PFSK-1 (cell line): ENCODE measurements at regions not wholly inside any gene's neighbourhood (a gene's known extent, or its start where the extent isn't known, plus 50 kb on each side); places are given as distances from the start of the nearest gene placed in this dataset.

ENCODE experiments used
- FOXP2 ChIP-seq: optimal IDR thresholded peaks from 2 replicates; pipeline ENCODE3; 2011; ENCODE audit warnings: borderline replicate concordance, control low read depth, inconsistent platforms; ENCODE audit not compliant: insufficient read depth; ENCODE audit errors: extremely low read length, extremely low read depth
- POLR2AphosphoS5 ChIP-seq: IDR thresholded peaks from 2 replicates; pipeline ENCODE4 v1.6.1; 2012; ENCODE audit warnings: low read depth, mild to moderate bottlenecking, control low read depth, low read length, moderate library complexity
- REST ChIP-seq, 2 experiments: IDR thresholded peaks; 2 replicates each; pipeline versions ENCODE4 v1.6.1 to v1.8.0; 2011 to 2012; ENCODE audit warnings: low read depth in 2 of 2, low read length in 2 of 2, control low read depth in 1 of 2, inconsistent platforms in 1 of 2, mild to moderate bottlenecking in 1 of 2, moderate library complexity in 1 of 2; ENCODE audit not compliant: insufficient read depth in 1 of 2
- SIN3A ChIP-seq: IDR thresholded peaks from 2 replicates; pipeline ENCODE4 v1.6.1; 2012; ENCODE audit warnings: mild to moderate bottlenecking, low read length, moderate library complexity, borderline replicate concordance; ENCODE audit not compliant: insufficient read depth
- TAF1 ChIP-seq: IDR thresholded peaks from 2 replicates; pipeline ENCODE4 v1.6.1; 2012; ENCODE audit warnings: low read length, control low read depth, borderline replicate concordance; ENCODE audit not compliant: insufficient read depth

- TF ChIP-seq SIN3A (no peak), REST (IDR thresholded peaks at IDR 0.05; ENCODE audit: insufficient read depth in 1 of 2, low read depth in 2 of 2, low read length in 2 of 2) (no peak), FOXP2 (no peak), POLR2AphosphoS5 (no peak), TAF1 (no peak)
These were observed 244.8 kb downstream of the TSHZ3 start for GRCh38 chr19:31104451-31104850.

- no peak for TF ChIP-seq POLR2AphosphoS5
- TF ChIP-seq REST (IDR thresholded peaks at IDR 0.05; ENCODE audit: insufficient read depth in 1 of 2, low read depth in 2 of 2, low read length in 2 of 2), result no peak
- no peak for TF ChIP-seq SIN3A
- no peak for TF ChIP-seq FOXP2
- no peak for TF ChIP-seq TAF1
These were observed 246.0 kb downstream of the TSHZ3 start for GRCh38 chr19:31103228-31103627.

GRCh38 chr19:31102674-31103073 lies 246.6 kb downstream of the TSHZ3 start:
- TF ChIP-seq TAF1 (no peak), POLR2AphosphoS5 (no peak), REST (IDR thresholded peaks at IDR 0.05; ENCODE audit: insufficient read depth in 1 of 2, low read depth in 2 of 2, low read length in 2 of 2) (no peak), SIN3A (no peak), FOXP2 (no peak)

- TF ChIP-seq SIN3A (no peak), REST (IDR thresholded peaks at IDR 0.05; ENCODE audit: insufficient read depth in 1 of 2, low read depth in 2 of 2, low read length in 2 of 2) (no peak), POLR2AphosphoS5 (no peak)
These were observed 248.3 kb downstream of the TSHZ3 start for GRCh38 chr19:31100981-31101380.

GRCh38 chr19:31100206-31100590 lies 249.0 kb downstream of the TSHZ3 start:
- TF ChIP-seq SIN3A (no peak), POLR2AphosphoS5 (no peak), REST (IDR thresholded peaks at IDR 0.05; ENCODE audit: insufficient read depth in 1 of 2, low read depth in 2 of 2, low read length in 2 of 2) (no peak), FOXP2 (no peak), TAF1 (no peak)
